CD4-positive, alpha-beta T cell treated with Interleukin-4 for 4 hours (primary cell): ENCODE measurements at regions not wholly inside any gene's neighbourhood (a gene's known extent, or its start where the extent isn't known, plus 50 kb on each side); places are given as distances from the start of the nearest gene placed in this dataset.
A peak's percentile ranks its signal among the peaks of the same experiment; 100 is the strongest.

Experiments used
- DNase-seq: peaks from one replicate; pipeline ENCODE4 v3.0.0-alpha.2; 2020

- no peak for DNase-seq
These were observed 1436.3 kb downstream of the TBC1D22A start for GRCh38 chr22:48198489-48199459.

- no peak for DNase-seq
These were observed 1434.8 kb downstream of the TBC1D22A start for GRCh38 chr22:48197189-48197690.

DNA sequence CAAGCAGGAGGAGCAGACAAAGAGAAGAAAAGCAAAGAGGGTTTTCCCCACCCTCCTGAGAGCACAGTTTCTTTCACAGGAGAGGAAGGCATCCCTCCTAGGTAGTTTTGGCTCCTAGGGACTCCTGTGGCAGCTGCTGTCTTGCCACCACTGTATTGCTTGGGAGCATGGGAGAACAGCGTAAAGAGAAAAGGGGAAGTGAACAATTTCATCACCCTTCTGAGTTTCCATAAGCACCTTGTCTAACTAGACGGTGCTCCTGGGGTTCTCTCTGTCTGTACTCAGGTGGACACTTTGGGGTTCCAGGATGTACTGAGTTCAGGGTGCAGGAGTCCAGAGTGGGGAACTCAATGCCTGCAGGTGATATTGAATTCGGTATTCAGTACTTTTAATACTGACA is 1430.5 kb downstream of the TBC1D22A start:
- no peak for DNase-seq

DNA sequence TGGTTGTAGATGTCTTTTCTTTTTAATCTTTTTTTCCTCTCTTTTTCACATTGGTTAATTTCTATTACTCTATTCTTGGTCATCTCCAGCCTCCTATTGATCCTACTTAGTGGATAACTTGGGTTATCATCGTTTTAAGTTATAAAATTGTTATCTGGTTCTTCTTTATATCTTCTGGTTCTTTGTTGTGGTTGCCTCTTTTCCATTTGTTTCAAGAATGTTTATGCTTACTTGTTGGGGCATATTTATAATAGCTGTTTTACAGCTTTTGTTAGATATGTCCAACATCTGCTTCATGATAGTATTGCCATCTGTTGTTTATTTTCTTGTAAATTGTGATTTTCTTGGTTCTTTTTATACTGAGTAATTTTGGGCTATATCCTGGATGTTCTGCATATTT is 1429.6 kb downstream of the TBC1D22A start:
- DNase-seq, result no peak

DNA sequence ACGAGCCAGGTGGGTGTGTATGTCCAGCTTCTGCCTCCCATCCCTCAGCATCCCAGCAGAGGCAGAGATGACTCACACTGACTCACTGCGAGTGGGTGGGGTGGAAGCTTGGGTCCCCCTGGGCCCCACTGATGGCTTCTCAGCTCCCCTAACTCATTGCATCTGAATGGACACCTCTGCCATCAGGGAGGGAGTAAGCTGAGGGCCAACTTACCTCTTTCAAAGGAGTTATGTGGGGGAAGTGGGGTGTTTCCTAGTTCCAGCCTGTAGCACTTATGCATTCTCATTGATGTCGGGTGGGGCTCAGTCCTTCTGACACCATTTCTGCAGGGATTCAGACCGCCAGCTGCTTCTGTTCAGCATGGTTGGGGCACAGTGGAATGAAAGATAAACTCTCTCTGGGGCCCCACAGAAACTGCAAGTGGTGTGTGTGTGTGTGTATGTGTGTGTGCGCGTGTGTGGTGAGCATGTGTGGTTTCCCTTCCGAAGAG is 1425.8 kb downstream of the TBC1D22A start:
- peak; percentile 24 for DNase-seq

DNA sequence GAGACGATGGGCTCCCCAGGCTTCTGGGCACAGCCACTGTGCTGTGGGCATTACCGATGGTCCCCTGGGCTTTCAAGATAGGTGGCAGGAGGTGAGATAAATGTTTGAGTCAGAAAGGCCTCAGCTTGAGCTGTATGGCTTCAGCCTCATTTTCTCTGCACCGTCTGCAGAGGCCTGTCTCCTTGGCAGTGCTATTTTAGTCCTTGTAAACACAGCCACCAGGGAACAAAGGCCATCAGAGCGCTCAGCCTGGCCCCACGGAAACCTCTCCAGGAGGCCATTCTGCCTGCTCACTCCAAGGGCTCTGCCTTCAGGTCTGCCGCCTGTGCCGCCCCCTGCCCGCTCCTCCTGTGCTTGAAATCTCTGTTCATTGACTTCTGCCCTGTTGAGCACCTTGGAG is 1424.9 kb downstream of the TBC1D22A start:
- DNase-seq, result no peak

DNA sequence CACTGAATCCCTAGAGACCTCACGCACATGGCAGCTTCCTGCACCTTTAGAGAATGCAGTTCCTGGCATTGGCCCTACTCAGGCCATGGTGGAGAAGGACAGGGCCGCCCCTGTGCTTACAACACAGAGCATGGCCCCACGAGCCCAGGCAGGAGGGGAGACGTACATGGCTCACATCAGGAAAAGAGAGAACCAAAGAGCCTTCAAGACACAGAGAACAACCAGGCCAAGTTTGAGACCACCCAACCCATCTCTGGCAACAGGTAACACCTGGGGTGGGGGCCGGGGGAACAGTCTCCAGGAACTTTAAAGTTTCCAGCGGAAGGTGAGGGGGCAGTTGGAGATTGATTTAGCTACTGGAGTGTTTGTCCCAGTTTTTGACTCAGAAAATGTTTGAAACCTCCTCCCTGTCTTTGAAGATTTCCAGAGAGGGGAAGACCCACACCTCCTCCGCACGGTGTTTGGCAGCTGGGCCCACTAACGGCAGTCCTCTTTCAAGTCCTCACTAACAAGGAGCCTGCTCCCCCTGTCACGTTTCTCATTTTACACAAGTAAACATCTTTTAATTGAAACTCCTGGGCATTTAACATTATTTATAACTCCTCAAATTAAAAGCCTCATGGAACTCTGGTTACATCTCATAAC is 1423.8 kb downstream of the TBC1D22A start:
- DNase-seq, result no peak

DNA sequence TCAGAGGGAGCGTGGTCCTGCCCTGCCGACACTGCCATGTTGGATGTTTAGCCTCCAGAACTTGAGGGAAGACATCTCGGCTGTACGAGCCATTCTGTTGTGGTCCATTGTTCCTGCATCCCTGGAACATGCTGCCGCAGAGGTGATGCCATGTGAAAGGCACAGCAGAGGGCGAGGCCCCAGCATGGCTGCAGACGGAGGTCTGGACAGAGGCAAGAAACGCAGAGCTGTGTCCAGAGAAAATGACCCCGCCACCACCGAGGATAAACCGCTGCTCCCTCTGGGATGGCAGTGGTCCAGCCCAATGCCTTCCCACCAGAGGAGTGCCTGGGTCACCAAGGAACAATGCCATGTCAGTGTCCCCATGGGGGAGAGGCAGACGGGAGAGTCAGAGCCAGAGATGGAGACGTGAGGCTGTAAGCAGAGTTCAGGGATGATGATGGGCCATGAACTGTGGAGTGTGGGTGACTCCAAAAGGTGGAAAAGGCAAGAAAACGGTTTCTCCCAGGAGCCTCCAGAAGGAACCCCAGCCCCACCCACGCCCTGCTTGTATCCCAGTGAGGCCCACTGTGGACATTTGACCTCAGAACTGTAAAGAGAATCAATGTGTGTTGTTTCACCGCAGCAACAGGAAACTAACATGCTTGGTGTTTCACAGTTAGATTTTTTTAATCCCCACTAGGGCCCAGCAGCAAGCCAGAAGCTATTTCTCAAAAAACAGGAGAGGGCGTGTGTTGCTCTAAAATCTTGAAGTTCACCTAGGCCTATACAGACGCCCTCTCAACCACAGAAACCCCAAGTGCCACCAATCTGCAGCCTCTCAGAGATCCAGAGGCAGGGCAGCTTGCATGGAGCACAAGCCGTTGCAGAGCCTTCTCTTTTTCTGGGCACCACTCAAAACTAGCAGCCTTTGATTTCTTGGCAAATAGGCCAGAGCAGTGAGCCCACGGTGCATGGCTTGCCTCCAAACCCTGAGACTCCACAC is 1422.9 kb downstream of the TBC1D22A start:
- peak; percentile 19 for DNase-seq

DNA sequence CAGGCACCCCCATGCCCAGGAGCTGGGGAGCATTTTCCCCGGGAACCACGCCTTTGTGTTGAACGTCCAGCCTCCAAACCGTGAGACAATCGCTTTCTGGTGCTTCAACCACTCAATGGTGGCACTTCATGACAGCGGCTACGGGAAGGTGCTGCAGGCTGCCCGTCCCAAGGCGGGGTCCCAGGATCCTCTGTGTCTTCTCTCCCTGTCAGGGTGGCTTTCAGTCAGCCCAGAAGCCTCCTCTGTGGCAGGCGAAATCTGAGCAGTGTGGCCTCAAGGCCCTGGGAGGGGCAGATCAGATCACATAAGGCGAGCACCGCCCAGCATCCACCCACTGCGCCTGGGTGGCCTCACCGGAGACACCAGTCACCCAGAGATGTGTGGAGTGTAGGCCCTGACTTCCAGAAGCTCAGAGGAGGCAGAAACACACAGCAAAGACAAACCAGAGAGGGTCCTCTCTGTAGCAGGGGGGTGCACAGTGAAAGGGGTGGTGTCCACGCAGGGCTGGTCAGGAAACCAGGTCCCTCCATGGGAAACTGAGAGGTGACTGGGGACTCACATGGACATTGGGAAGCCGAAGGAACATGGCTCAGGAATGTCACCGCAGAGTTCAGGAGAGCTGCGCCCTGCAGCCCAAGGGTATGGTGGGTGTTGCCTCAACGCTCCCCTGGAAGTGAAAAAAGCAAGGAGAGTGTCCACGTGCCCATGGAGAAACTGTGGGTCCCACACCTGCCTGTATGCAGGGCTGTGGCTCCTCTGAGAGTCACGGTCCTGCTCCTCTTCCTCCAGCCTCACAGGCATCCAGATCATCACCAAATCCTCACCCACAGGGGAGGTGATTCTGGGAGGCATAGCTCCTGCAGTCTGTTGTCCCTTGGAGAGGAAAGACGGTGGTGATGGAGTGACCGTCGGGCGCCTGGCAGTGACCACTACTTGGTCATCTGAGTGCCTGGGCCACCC is 1420.7 kb downstream of the TBC1D22A start:
- DNase-seq, result no peak

DNA sequence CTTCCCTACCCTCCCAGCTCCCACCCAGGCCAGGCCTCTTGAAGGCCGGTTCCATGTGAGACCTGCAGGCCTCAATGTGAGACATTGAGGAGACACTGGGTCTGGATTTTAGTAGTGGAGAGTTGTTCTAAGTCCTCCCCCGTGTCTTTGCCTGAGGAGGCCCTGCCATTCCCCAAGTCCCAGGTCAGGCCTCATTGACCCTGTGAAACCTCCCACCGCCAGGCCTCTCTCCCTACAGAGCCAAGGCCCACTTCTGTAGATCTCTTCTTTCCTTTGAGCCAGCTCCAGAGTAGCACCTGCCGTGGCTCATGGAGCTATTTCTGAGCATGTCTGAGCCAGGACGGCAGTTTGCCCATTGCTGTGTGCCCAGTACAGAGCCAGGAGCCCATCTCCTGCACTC is 1419.6 kb downstream of the TBC1D22A start:
- no peak for DNase-seq

DNA sequence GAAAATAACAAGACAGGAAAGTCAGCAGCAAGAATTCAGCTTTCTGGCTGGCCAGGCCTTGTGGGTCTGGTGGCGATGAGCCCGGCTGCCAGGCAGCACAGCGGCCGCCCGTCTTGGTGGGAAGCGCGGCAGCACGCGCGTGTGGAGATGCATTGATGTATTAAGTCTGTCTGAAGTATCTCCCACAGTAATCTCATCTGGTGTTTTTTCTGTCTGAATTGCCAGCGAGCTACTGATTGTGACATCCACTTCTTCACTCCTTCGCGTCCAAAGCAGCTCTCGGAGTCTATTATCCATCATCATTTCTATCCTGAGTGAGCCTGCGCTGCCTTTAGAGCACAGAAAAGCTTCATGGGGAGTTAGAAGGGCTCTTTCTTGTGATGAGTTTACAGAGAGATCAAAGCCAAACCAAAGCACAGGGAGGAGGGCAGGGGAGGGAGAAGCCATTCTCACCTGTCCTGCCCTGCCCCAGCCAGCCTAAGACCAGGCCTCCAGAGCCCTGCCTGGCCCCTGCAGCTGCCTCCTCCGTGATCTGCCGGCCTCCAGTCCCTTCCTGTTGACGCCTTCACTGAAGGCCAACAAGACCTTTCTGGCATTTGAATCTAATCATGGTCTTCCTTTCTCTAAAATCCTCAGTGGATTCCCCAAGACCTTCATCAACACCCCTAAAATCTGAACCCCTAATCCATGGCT is 1419.0 kb downstream of the TBC1D22A start:
- DNase-seq, result no peak

DNA sequence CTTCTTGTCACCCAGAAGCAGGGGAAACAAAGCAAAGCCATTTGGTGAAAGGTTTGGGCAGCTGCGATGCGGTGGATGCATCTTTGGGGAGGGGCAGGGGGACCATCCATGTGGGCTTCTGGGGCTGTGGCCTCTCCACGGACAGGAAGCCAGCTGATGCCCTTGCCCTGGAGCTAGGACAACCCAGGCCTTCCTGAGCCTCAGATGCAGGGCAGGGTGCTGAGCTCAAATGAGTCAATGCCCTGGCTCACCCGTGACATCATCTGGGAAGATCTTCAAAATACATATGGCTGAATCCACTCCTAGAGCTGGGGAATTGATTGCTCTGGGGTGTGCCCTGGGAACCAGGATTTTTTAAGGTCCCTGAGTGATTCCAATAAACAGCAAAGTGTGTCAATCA is 1418.2 kb downstream of the TBC1D22A start:
- no peak for DNase-seq

- no peak for DNase-seq
These were observed 1417.4 kb downstream of the TBC1D22A start for GRCh38 chr22:48179571-48180546.

GRCh38 chr22:48178536-48178935 is 1416.1 kb downstream of the TBC1D22A start:
- no peak for DNase-seq

GRCh38 chr22:48177631-48178030 is 1415.2 kb downstream of the TBC1D22A start:
- no peak for DNase-seq

DNA sequence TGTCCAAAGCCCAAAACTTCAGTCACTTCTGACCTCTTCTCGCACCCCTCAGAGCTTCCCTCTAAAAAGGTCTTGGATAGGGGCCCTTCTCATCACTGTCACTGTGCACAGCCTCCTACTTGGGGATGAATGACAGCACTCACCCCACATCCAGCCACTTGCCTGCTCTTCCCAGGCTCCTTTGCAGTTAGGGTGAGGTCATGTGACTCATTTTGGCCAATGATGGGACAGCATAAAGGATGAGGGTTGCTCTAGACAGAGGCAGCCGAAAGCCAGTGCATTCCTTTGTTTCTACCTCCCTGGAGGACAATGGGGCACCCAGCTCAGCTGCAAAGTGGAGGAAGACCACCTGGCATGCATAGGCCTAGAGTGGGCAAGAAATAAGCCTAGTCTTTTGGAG is 1413.3 kb downstream of the TBC1D22A start:
- no peak for DNase-seq

DNA sequence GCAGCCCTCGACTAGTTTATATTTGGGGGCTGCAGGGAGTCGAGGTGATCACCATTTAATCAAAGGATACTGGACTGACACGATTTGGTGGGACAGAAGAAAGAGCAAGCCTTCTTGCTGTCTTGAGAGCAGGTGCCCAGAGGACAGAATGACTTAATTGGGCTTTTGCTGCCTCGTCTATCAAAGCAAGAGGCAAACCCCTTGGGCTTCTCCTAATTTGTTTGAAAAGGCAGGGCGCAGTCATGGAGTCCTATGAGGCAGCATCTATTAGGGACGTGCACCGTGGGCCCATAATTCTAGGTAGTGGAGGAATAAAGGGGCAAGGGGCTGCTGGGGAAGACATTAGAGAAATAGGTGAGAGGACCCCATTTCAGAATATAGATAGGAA is 1411.3 kb downstream of the TBC1D22A start:
- DNase-seq, result no peak

DNA sequence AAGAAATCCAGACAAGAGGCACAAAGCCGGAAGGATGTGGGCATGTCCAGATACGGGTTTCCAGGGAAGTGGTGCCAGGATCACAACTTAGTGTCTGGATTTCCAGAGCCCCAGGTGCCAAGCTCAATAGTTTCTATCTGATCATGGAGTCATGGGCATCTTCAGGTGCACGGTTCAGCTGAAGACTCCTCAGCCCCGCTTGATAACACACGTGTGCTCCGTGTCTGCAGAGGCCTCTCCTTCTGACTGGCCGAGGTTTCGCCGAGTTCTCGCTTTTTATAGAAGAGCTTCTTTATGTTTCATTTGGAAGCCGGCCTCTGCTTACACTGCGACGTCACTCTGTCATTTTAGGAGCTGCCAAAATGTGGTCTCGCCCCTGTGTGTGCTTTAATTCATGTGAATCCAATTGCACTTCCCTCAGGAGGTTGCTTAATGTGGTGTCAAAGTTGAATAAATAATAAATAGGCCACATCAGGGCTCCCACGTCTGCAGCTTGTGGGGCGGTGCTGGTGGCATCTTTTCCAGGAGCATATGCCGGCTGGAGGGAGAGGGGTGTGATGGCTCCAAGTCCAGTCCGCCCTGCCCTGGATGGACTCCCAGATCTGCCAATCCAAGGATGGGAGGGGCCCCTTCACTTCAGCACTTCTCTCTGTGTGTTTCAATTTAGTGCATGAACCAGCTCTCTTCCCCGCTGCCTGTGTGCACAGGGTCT is 1410.8 kb downstream of the TBC1D22A start:
- no peak for DNase-seq

GRCh38 chr22:48171271-48171691 is 1408.8 kb downstream of the TBC1D22A start:
- DNase-seq, result no peak
